ENCODE measurements at regions not wholly inside any gene's neighbourhood (a gene's known extent, or its start where the extent isn't known, plus 50 kb on each side); places are given as distances from the start of the nearest gene placed in this dataset.

GRCh38 chr4:38605181-38605752 lies 58.7 kb upstream of the KLF3 start:
- DNase-seq = no peak

GRCh38 chr4:38605753-38606586 lies 58.0 kb upstream of the KLF3 start:
- DNase-seq = no peak

- no peak for DNase-seq
These were observed 57.5 kb upstream of the KLF3 start for GRCh38 chr4:38606587-38606905.

GRCh38 chr4:38609614-38610013 lies 54.4 kb upstream of the KLF3 start:
- no peak for DNase-seq

- DNase-seq = no peak
These were observed 53.5 kb upstream of the KLF3 start for GRCh38 chr4:38610521-38610920.

- DNase-seq = no peak
These were observed 53.0 kb upstream of the KLF3 start for GRCh38 chr4:38610966-38611431.

GRCh38 chr4:38611676-38612075 lies 52.3 kb upstream of the KLF3 start:
- DNase-seq = no peak

- DNase-seq = peak; percentile 77
These were observed 51.2 kb upstream of the KLF3 start for GRCh38 chr4:38612646-38613414.
